ENCODE measurements at regions not wholly inside any gene's neighbourhood (a gene's known extent, or its start where the extent isn't known, plus 50 kb on each side); places are given as distances from the start of the nearest gene placed in this dataset.
A peak's percentile ranks its signal among the peaks of the same experiment; 100 is the strongest.

DNA sequence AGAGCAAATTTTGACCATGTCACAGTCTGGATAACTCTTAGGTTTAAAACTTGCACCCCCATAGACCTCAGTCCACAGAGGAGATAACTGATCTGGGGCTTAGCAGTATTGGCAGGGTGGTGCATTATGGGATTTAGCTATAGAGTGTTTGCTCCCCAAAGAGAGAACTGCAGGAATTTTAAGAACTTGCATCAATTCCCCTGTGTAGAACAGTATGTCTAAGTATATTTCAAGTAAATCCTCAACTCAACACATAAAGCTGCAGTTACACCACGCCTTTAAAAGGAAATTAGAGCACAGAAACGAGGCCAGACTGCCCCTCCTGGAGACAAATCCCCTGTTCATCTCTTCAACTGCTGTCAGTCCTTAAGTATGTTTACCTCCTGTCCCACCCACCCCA is 144.9 kb downstream of the TRMT11 start:
- Histone ChIP-seq H3K4me1 (ENCODE audit: insufficient read depth, low read length) (no peaks in the 10 kb centered on the region), H3K27ac (ENCODE audit: low read depth, low read length) (no peak overlapping the region), H3K27me3 (ENCODE audit: insufficient read depth, low read length, poor library complexity, severe bottlenecking) (no peaks in the 10 kb centered on the region), H3K4me3 (ENCODE audit: low read length) (no peak overlapping the region), H3K9me3 (ENCODE audit: low read length) (no peaks in the 10 kb centered on the region), H3K36me3 (ENCODE audit: insufficient read depth, low read length) (no peaks in the 10 kb centered on the region)
- Mint-ChIP-seq H3K36me3 (peaks cover 16 to 49% (median 20%) of the 10 kb centered on the region in 3 donors), H3K4me1 (no peaks in the 10 kb centered on the region), H3K27ac (no peak overlapping the region), H3K9me3 (peaks cover 0 to 22% (median 16%) of the 10 kb centered on the region in 5 donors), H3K27me3 (no peaks in the 10 kb centered on the region), H3K4me3 (no peak overlapping the region)
- POLR2A ChIA-PET = no interaction called here
- no peak for DNase-seq
- CTCF ChIA-PET = no interaction called here

DNA sequence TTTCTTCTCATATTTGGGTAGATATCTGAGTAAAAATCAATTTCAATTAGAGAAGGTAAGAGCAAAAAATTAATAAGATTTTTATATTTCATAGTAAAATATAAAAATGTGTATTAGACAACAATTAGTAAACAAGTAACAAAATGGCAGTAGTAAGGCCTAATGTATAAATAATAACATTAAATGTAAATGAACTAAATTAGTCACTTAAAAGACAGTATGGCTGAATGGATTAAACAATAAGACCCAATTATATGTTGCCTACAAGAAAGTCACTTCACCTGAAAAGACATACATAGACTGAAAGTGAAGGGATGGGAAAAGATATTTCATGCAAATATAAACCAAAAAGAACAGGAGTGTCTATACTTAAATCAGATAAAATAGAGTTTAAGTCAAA is 147.6 kb downstream of the TRMT11 start:
- H3K36me3 Mint-ChIP-seq = peaks cover 16 to 54% (median 17%) of the 10 kb centered on the region in 3 donors
- no peaks in the 10 kb centered on the region for H3K9me3 ChIP-seq (ENCODE audit: low read length)
- no peak overlapping the region for H3K27ac Mint-ChIP-seq
- H3K27ac ChIP-seq (ENCODE audit: low read depth, low read length) = no peak overlapping the region
- ChIA-PET CTCF (no interaction called here), POLR2A (no interaction called here)
- no peaks in the 10 kb centered on the region for H3K4me1 ChIP-seq (ENCODE audit: insufficient read depth, low read length)
- no peaks in the 10 kb centered on the region for H3K36me3 ChIP-seq (ENCODE audit: insufficient read depth, low read length)
- H3K27me3 ChIP-seq (ENCODE audit: insufficient read depth, low read length, poor library complexity, severe bottlenecking) = no peaks in the 10 kb centered on the region
- H3K4me3 Mint-ChIP-seq = no peak overlapping the region
- DNase-seq = no peak
- no peaks in the 10 kb centered on the region for H3K4me1 Mint-ChIP-seq
- H3K4me3 ChIP-seq (ENCODE audit: low read length) = no peak overlapping the region
- H3K27me3 Mint-ChIP-seq = no peaks in the 10 kb centered on the region
- H3K9me3 Mint-ChIP-seq = peaks cover 2 to 29% (median 21%) of the 10 kb centered on the region in 5 donors

- H3K4me1 ChIP-seq (ENCODE audit: insufficient read depth, low read length) = no peaks in the 10 kb centered on the region
- H3K4me3 ChIP-seq (ENCODE audit: low read length) = no peak overlapping the region
- Mint-ChIP-seq H3K4me3 (no peak overlapping the region), H3K27ac (no peak overlapping the region), H3K27me3 (no peaks in the 10 kb centered on the region), H3K9me3 (peaks cover 2 to 29% (median 21%) of the 10 kb centered on the region in 5 donors), H3K4me1 (no peaks in the 10 kb centered on the region), H3K36me3 (peaks cover 16 to 54% (median 17%) of the 10 kb centered on the region in 3 donors)
- POLR2A ChIA-PET = no interaction called here
- DNase-seq = no peak
- no peaks in the 10 kb centered on the region for H3K9me3 ChIP-seq (ENCODE audit: low read length)
- H3K27ac ChIP-seq (ENCODE audit: low read depth, low read length) = no peak overlapping the region
- no peaks in the 10 kb centered on the region for H3K27me3 ChIP-seq (ENCODE audit: insufficient read depth, low read length, poor library complexity, severe bottlenecking)
- H3K36me3 ChIP-seq (ENCODE audit: insufficient read depth, low read length) = no peaks in the 10 kb centered on the region
- CTCF ChIA-PET = no interaction called here
Measured at GRCh38 chr6:126134491-126134890, 148.2 kb downstream of the TRMT11 start.

- Mint-ChIP-seq H3K4me1 (no peaks in the 10 kb centered on the region), H3K36me3 (peaks cover 0 to 15% (median 3%) of the 10 kb centered on the region in 3 donors), H3K9me3 (peaks cover 2 to 19% (median 14%) of the 10 kb centered on the region in 5 donors), H3K4me3 (no peak overlapping the region), H3K27me3 (no peaks in the 10 kb centered on the region), H3K27ac (no peak overlapping the region)
- no peak overlapping the region for H3K27ac ChIP-seq (ENCODE audit: low read depth, low read length)
- no peak overlapping the region for H3K4me3 ChIP-seq (ENCODE audit: low read length)
- CTCF ChIA-PET = no interaction called here
- H3K27me3 ChIP-seq (ENCODE audit: insufficient read depth, low read length, poor library complexity, severe bottlenecking) = no peaks in the 10 kb centered on the region
- no peaks in the 10 kb centered on the region for H3K36me3 ChIP-seq (ENCODE audit: insufficient read depth, low read length)
- DNase-seq = no peak
- H3K4me1 ChIP-seq (ENCODE audit: insufficient read depth, low read length) = no peaks in the 10 kb centered on the region
- POLR2A ChIA-PET = no interaction called here
- no peaks in the 10 kb centered on the region for H3K9me3 ChIP-seq (ENCODE audit: low read length)
Measured at GRCh38 chr6:126140015-126140414, 153.7 kb downstream of the TRMT11 start.

- no peak overlapping the region for H3K4me3 Mint-ChIP-seq
- H3K4me1 Mint-ChIP-seq = no peaks in the 10 kb centered on the region
- H3K9me3 Mint-ChIP-seq = peaks cover 0 to 6% (median 5%) of the 10 kb centered on the region in 5 donors
- no peak overlapping the region for H3K27ac ChIP-seq (ENCODE audit: low read depth, low read length)
- no peaks in the 10 kb centered on the region for H3K27me3 ChIP-seq (ENCODE audit: insufficient read depth, low read length, poor library complexity, severe bottlenecking)
- CTCF ChIA-PET = no interaction called here
- no peak overlapping the region for H3K4me3 ChIP-seq (ENCODE audit: low read length)
- no peaks in the 10 kb centered on the region for H3K27me3 Mint-ChIP-seq
- H3K9me3 ChIP-seq (ENCODE audit: low read length) = no peaks in the 10 kb centered on the region
- no peak for DNase-seq
- POLR2A ChIA-PET = no interaction called here
- no peaks in the 10 kb centered on the region for H3K36me3 ChIP-seq (ENCODE audit: insufficient read depth, low read length)
- peaks cover 0 to 5% (median 4%) of the 10 kb centered on the region in 3 donors for H3K36me3 Mint-ChIP-seq
- no peaks in the 10 kb centered on the region for H3K4me1 ChIP-seq (ENCODE audit: insufficient read depth, low read length)
- no peak overlapping the region for H3K27ac Mint-ChIP-seq
Measured at GRCh38 chr6:126143761-126144251, 157.5 kb downstream of the TRMT11 start.

DNA sequence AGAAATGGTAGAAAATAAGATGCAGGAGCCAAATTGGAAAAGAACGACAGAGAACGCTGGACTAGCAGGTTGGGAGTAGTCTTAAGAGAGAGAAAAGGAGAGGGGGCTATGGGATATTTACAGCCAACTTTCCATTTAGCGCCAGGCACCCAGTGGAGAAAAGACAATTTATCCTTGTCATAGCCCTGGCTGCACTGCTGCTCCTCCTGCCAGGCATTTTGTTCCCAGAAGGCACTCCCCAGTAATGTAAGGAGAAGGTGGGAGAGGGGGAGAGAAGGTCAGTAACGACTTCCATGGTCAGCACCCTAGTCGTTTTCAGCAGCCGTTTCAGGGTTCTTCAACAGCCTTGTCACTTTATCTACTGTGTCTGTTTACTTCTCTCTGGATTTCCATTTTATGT is 159.0 kb downstream of the TRMT11 start:
- peak overlapping the region in 1 of 8 donors; percentile 10 for H3K27ac Mint-ChIP-seq
- no peak overlapping the region for H3K4me3 Mint-ChIP-seq
- CTCF ChIA-PET = no interaction called here

GRCh38 chr6:126147291-126147815 is 161.0 kb downstream of the TRMT11 start:
- H3K27me3 Mint-ChIP-seq = no peaks in the 10 kb centered on the region

More for the DNA sequence above, 159.0 kb downstream of the TRMT11 start:
- Mint-ChIP-seq H3K4me1 (no peaks in the 10 kb centered on the region), H3K36me3 (peaks cover 0 to 5% (median 4%) of the 10 kb centered on the region in 3 donors), H3K9me3 (peaks cover 0 to 2% (median 1%) of the 10 kb centered on the region in 5 donors), H3K27me3 (no peaks in the 10 kb centered on the region)
- POLR2A ChIA-PET = no interaction called here
- Histone ChIP-seq H3K27ac (ENCODE audit: low read depth, low read length) (no peak overlapping the region), H3K4me3 (ENCODE audit: low read length) (no peak overlapping the region), H3K4me1 (ENCODE audit: insufficient read depth, low read length) (no peaks in the 10 kb centered on the region), H3K9me3 (ENCODE audit: low read length) (no peaks in the 10 kb centered on the region), H3K36me3 (ENCODE audit: insufficient read depth, low read length) (no peaks in the 10 kb centered on the region), H3K27me3 (ENCODE audit: insufficient read depth, low read length, poor library complexity, severe bottlenecking) (no peaks in the 10 kb centered on the region)
- DNase-seq = no peak

DNA sequence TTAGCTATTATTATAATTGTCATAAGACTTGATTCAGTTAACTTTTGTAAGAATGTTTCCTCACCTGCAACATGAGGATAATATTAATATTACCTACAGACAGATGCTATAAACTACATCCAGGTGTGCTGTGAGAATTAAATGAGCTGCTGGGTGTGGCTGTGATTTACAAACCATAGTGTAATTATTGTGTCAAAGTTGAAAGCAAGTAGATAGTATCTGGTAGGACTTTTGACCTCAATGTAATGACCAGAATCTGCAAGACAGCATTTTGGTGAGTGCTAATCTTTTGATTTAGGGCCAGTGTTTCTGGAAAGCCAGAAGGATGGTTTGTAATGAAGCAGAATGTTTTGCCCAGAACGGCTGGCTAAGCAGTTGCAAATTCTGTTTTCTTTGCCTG is 162.5 kb downstream of the TRMT11 start:
- ChIA-PET POLR2A (no interaction called here), CTCF (no interaction called here)
- Histone ChIP-seq H3K4me3 (ENCODE audit: low read length) (no peak overlapping the region), H3K36me3 (ENCODE audit: insufficient read depth, low read length) (no peaks in the 10 kb centered on the region), H3K4me1 (ENCODE audit: insufficient read depth, low read length) (no peaks in the 10 kb centered on the region), H3K27ac (ENCODE audit: low read depth, low read length) (no peak overlapping the region), H3K27me3 (ENCODE audit: insufficient read depth, low read length, poor library complexity, severe bottlenecking) (no peaks in the 10 kb centered on the region), H3K9me3 (ENCODE audit: low read length) (no peaks in the 10 kb centered on the region)
- H3K36me3 Mint-ChIP-seq = peaks cover 0 to 5% (median 4%) of the 10 kb centered on the region in 3 donors
- no peaks in the 10 kb centered on the region for H3K27me3 Mint-ChIP-seq
- H3K27ac Mint-ChIP-seq = no peak overlapping the region
- H3K4me3 Mint-ChIP-seq = no peak overlapping the region
- no peak for DNase-seq
- no peaks in the 10 kb centered on the region for H3K9me3 Mint-ChIP-seq
- H3K4me1 Mint-ChIP-seq = no peaks in the 10 kb centered on the region

More at GRCh38 chr6:126147291-126147815, 161.0 kb downstream of the TRMT11 start:
- no peaks in the 10 kb centered on the region for H3K4me1 ChIP-seq (ENCODE audit: insufficient read depth, low read length)
- H3K36me3 ChIP-seq (ENCODE audit: insufficient read depth, low read length) = no peaks in the 10 kb centered on the region
- Mint-ChIP-seq H3K4me1 (no peaks in the 10 kb centered on the region), H3K27ac (no peak overlapping the region), H3K4me3 (no peak overlapping the region), H3K9me3 (no peaks in the 10 kb centered on the region), H3K36me3 (peaks cover 0 to 5% (median 4%) of the 10 kb centered on the region in 3 donors)
- no peaks in the 10 kb centered on the region for H3K27me3 ChIP-seq (ENCODE audit: insufficient read depth, low read length, poor library complexity, severe bottlenecking)
- ChIA-PET POLR2A (no interaction called here), CTCF (no interaction called here)
- H3K4me3 ChIP-seq (ENCODE audit: low read length) = no peak overlapping the region
- H3K27ac ChIP-seq (ENCODE audit: low read depth, low read length) = no peak overlapping the region
- H3K9me3 ChIP-seq (ENCODE audit: low read length) = no peaks in the 10 kb centered on the region
- no peak for DNase-seq

Measured in CD8-positive, alpha-beta memory T cell (primary cell).